Memory B cell (primary cell): ENCODE measurements at regions not wholly inside any gene's neighbourhood (a gene's known extent, or its start where the extent isn't known, plus 50 kb on each side); places are given as distances from the start of the nearest gene placed in this dataset.

ENCODE experiments used
- ATAC-seq: fragments of 150-1000 bp; cut with Tn5 transposase; 2 replicates; pipeline ENCODE4 v1.10.0; 2021; ENCODE audit warnings: low read depth, mild to moderate bottlenecking, moderate library complexity
- DNase-seq, 2 donors: peaks; one replicate each; pipeline ENCODE4 v3.0.0; 2022; ENCODE audit warnings: low spot score in 2 of 2
- H3K27ac Mint-ChIP-seq: one replicate; pipeline ENCODE4 v1.8.0; 2022; ENCODE audit warnings: mild to moderate bottlenecking, moderate library complexity, mixed read lengths
- H3K27me3 Mint-ChIP-seq: one replicate; pipeline ENCODE4 v1.8.0; 2022; ENCODE audit warnings: mixed read lengths
- H3K36me3 Mint-ChIP-seq: one replicate; pipeline ENCODE4 v1.8.0; 2022; ENCODE audit warnings: mild to moderate bottlenecking, mixed read lengths
- H3K4me1 Mint-ChIP-seq: one replicate; pipeline ENCODE4 v1.8.0; 2022; ENCODE audit warnings: mixed read lengths
- H3K4me3 Mint-ChIP-seq: one replicate; pipeline ENCODE4 v1.8.0; 2022; ENCODE audit warnings: mild to moderate bottlenecking, moderate library complexity, mixed read lengths
- H3K9me3 Mint-ChIP-seq: one replicate; pipeline ENCODE4 v1.8.0; 2022; ENCODE audit warnings: mixed read lengths

- Mint-ChIP-seq H3K27ac (no peak overlapping the region), H3K27me3 (peaks cover 4% of the 10 kb centered on the region), H3K4me1 (no peaks in the 10 kb centered on the region), H3K4me3 (no peak overlapping the region), H3K9me3 (no peaks in the 10 kb centered on the region), H3K36me3 (peaks cover 3% of the 10 kb centered on the region)
- no peak for DNase-seq
- no peak for ATAC-seq
Observed at GRCh38 chr3:56976651-56977560, 83.6 kb upstream of the SPATA12 start.

- DNase-seq (no peak), ATAC-seq (no peak)
- Mint-ChIP-seq H3K27ac (no peak overlapping the region), H3K36me3 (peaks cover 3% of the 10 kb centered on the region), H3K4me1 (peaks cover under 1% of the 10 kb centered on the region), H3K4me3 (no peak overlapping the region), H3K27me3 (peaks cover 4% of the 10 kb centered on the region), H3K9me3 (no peaks in the 10 kb centered on the region)
Observed at GRCh38 chr3:56975567-56975966, 84.9 kb upstream of the SPATA12 start.

- DNase-seq: no peak
- ATAC-seq: no peak
- Mint-ChIP-seq H3K27me3 (peaks cover 4% of the 10 kb centered on the region), H3K4me3 (no peak overlapping the region), H3K27ac (no peak overlapping the region), H3K36me3 (peaks cover 3% of the 10 kb centered on the region), H3K9me3 (no peaks in the 10 kb centered on the region), H3K4me1 (peaks cover 7% of the 10 kb centered on the region)
Observed at GRCh38 chr3:56974247-56974930, 86.1 kb upstream of the SPATA12 start.

DNA sequence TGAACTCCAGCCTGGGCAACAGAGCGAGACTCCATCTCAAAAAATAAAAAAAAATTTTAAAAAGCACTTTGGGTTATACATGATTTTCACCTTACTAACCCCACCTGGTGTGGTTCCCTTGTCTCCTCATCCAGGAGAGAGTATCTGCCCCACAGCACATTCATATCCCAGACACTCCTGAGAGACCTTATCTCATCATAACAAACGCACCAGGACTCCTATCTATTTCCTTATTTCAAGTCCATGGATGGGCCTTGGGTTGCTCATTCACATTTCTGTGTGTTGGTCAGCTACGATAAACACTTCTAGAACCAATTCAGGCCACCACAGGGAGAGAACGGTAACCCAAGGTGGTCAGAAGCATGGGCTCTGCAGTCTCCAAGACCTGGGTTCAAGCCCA is 88.6 kb upstream of the SPATA12 start:
- ATAC-seq (no peak), DNase-seq (no peak)
- Mint-ChIP-seq H3K36me3 (peaks cover 3% of the 10 kb centered on the region), H3K4me1 (peaks cover 7% of the 10 kb centered on the region), H3K9me3 (no peaks in the 10 kb centered on the region), H3K27ac (no peak overlapping the region), H3K27me3 (peaks cover 4% of the 10 kb centered on the region), H3K4me3 (no peak overlapping the region)

- Mint-ChIP-seq H3K4me1 (peaks cover 7% of the 10 kb centered on the region), H3K27me3 (peaks cover 4% of the 10 kb centered on the region), H3K9me3 (no peaks in the 10 kb centered on the region), H3K36me3 (peaks cover 3% of the 10 kb centered on the region), H3K4me3 (no peak overlapping the region), H3K27ac (no peak overlapping the region)
- DNase-seq: no peak
- no peak for ATAC-seq
Observed at GRCh38 chr3:56971261-56971660, 89.2 kb upstream of the SPATA12 start.

DNA sequence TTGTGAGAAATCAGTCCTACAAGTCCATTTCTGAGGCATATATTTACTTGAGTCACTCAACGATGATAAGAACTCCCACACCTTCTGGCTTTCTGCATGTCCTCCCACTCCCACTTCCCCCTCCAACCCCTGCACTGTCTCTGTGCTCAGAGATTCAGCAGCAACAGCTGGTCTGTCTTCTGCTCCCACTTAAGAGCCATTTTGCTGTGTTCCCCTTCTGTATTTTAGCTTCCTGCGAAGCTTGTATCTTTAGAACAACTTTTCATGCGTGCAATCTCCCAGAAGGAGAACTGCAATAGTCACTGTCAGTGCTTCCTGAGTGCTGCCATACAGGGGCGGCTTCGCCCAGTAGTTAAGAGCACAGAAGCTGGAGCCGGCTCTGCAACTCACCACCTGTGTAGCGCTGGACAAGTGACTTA is 90.0 kb upstream of the SPATA12 start:
- no peak overlapping the region for H3K4me3 Mint-ChIP-seq
- peaks cover 7% of the 10 kb centered on the region for H3K4me1 Mint-ChIP-seq
- DNase-seq: no peak
- H3K9me3 Mint-ChIP-seq: no peaks in the 10 kb centered on the region
- peaks cover 4% of the 10 kb centered on the region for H3K27me3 Mint-ChIP-seq
- peak; percentile 17 for ATAC-seq
- H3K36me3 Mint-ChIP-seq: peaks cover 3% of the 10 kb centered on the region
- no peak overlapping the region for H3K27ac Mint-ChIP-seq

- no peak overlapping the region for H3K27ac Mint-ChIP-seq
- peaks cover 1% of the 10 kb centered on the region for H3K9me3 Mint-ChIP-seq
- ATAC-seq (no peak), DNase-seq (no peak)
- H3K4me3 Mint-ChIP-seq: no peak overlapping the region
- H3K27me3 Mint-ChIP-seq: peaks cover 4% of the 10 kb centered on the region
- peaks cover 3% of the 10 kb centered on the region for H3K36me3 Mint-ChIP-seq
- peaks cover 7% of the 10 kb centered on the region for H3K4me1 Mint-ChIP-seq
Observed at GRCh38 chr3:56969851-56970250, 90.6 kb upstream of the SPATA12 start.

DNA sequence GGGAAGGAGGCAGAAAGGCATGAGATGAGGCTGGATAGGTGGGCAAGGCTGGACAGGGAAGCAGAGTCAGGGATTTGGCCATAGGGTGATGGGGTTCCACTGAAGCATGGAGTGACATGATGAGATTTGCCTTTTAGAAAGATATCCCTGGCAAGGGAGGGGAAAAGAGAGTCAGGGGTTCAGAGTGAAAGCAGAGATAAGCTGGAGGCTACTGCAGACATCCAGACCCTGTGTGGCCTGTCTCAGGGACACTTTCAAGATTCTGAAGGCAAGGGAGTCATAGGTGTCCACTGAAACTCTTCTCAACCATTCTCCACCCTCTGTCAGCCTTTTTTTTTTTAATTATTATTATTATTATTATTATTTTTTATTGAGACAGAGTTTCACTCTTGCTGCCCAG is 94.0 kb upstream of the SPATA12 start:
- Mint-ChIP-seq H3K27ac (no peak overlapping the region), H3K4me3 (no peak overlapping the region), H3K9me3 (peaks cover 4% of the 10 kb centered on the region), H3K36me3 (peaks cover 3% of the 10 kb centered on the region), H3K4me1 (peaks cover 7% of the 10 kb centered on the region), H3K27me3 (no peaks in the 10 kb centered on the region)
- DNase-seq: no peak
- ATAC-seq: no peak

DNA sequence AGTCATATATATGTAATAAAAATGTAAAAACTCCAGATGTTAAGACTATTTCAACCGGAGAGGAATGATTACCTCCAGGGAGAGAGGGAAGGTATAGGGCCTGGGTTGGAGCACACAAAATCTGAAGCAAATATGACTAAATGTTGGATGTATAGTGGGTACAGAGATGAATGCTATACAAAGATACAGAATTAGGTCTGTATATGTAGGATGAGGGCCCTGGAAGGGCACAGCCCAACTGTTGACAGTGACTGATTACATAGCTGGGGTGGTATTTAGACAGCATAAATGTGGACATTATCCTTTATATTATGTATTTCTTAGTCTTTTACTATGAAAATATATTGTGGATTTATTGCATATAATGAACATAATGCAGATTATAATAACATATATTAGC is 94.4 kb upstream of the SPATA12 start:
- Mint-ChIP-seq H3K27ac (no peak overlapping the region), H3K27me3 (no peaks in the 10 kb centered on the region), H3K4me1 (peaks cover 7% of the 10 kb centered on the region), H3K4me3 (no peak overlapping the region), H3K36me3 (peaks cover 3% of the 10 kb centered on the region), H3K9me3 (peaks cover 4% of the 10 kb centered on the region)
- ATAC-seq (no peak), DNase-seq (no peak)

GRCh38 chr3:56962922-56963321 is 97.5 kb upstream of the SPATA12 start:
- DNase-seq (no peak), ATAC-seq (no peak)
- H3K9me3 Mint-ChIP-seq: peaks cover 4% of the 10 kb centered on the region
- no peak overlapping the region for H3K4me3 Mint-ChIP-seq
- peaks cover 16% of the 10 kb centered on the region for H3K4me1 Mint-ChIP-seq
- H3K27me3 Mint-ChIP-seq: peaks cover 3% of the 10 kb centered on the region
- no peak overlapping the region for H3K27ac Mint-ChIP-seq
- peaks cover 3% of the 10 kb centered on the region for H3K36me3 Mint-ChIP-seq

DNA sequence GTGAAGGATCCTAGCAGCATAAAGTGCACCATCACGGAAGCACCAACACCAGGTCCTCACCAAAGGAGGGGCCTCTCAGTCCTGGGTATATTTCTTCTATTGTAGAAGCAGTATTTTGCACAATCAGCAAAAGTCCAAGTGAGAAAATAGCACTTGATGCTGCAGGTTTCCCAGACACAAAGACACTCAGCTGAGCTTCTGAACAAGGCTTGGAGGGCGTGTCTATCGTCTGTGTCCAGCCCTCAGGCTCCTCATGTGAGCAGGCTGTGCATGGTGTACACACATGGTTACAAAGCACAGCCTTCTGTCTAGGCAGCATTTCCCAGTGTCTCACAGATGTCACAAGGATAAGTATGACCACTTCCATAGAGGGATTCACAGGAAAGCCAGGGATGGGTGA is 98.3 kb upstream of the SPATA12 start:
- ATAC-seq (no peak), DNase-seq (no peak)
- Mint-ChIP-seq H3K36me3 (peaks cover 3% of the 10 kb centered on the region), H3K4me3 (no peak overlapping the region), H3K27me3 (peaks cover 3% of the 10 kb centered on the region), H3K9me3 (peaks cover 4% of the 10 kb centered on the region), H3K27ac (no peak overlapping the region), H3K4me1 (peaks cover 16% of the 10 kb centered on the region)

GRCh38 chr3:56960234-56960917 is 100.1 kb upstream of the SPATA12 start:
- H3K36me3 Mint-ChIP-seq: peaks cover 3% of the 10 kb centered on the region
- ATAC-seq: peak; percentile 39
- peak overlapping the region; percentile 1 for H3K27ac Mint-ChIP-seq
- peaks cover 4% of the 10 kb centered on the region for H3K9me3 Mint-ChIP-seq
- H3K27me3 Mint-ChIP-seq: peaks cover 3% of the 10 kb centered on the region
- H3K4me1 Mint-ChIP-seq: peaks cover 16% of the 10 kb centered on the region
- H3K4me3 Mint-ChIP-seq: no peak overlapping the region
- DNase-seq: no peak

DNA sequence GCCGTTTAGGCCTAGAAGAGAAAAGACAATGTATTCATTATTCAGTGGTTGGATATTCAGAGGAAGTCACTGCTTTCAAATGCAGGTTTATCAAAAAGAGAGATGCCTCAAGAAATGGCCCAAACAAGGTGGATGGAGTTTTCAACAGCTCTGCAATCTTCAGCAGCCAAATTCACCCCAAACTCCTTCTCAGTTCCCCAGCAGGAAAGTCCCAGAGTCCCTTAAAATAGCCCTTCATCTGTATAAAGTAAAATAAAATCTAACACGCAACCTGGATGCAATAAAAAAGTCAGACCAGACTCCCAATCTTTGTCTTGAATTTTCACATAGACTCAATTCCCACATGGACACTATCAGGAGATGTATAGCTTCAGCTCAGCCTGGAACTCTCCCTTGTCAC is 101.6 kb upstream of the SPATA12 start:
- no peak for DNase-seq
- Mint-ChIP-seq H3K4me1 (peaks cover 16% of the 10 kb centered on the region), H3K9me3 (no peaks in the 10 kb centered on the region), H3K27ac (no peak overlapping the region), H3K4me3 (no peak overlapping the region), H3K27me3 (peaks cover 3% of the 10 kb centered on the region), H3K36me3 (no peaks in the 10 kb centered on the region)
- no peak for ATAC-seq

DNA sequence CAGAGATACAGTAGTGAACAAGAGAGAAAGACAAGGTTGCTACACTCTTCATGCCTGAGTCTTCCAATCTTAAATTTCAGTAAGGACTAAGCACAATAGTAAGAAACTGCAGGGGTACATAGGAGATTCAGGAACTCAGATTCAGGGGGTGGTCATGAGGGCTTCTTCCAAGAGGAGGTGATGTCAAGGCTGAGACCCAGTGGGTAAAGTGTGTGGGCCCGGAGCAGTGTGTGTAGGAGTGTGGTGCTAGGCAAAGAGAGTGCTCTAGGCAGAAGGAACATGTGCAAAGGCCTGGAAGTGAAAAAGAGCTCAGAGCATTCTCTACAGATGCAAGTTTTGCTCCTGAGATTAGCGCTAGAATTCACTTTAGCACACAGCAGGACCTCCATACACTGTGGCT is 102.9 kb upstream of the SPATA12 start:
- peaks cover 16% of the 10 kb centered on the region for H3K4me1 Mint-ChIP-seq
- H3K9me3 Mint-ChIP-seq: no peaks in the 10 kb centered on the region
- no peak overlapping the region for H3K27ac Mint-ChIP-seq
- no peak for ATAC-seq
- no peaks in the 10 kb centered on the region for H3K36me3 Mint-ChIP-seq
- H3K27me3 Mint-ChIP-seq: peaks cover 3% of the 10 kb centered on the region
- DNase-seq: no peak
- no peak overlapping the region for H3K4me3 Mint-ChIP-seq
